ENCODE measurements at regions not wholly inside any gene's neighbourhood (a gene's known extent, or its start where the extent isn't known, plus 50 kb on each side); places are given as distances from the start of the nearest gene placed in this dataset.

- H3K9me3 Mint-ChIP-seq (ENCODE audit: unreplicated experiment) = no peaks in the 10 kb centered on the region
- BruUV-seq (replicated peaks) = no TSS peak
- TF ChIP-seq CTCF (IDR thresholded peaks at IDR 0.05; ENCODE audit: insufficient read depth in 1 of 2, low read depth in 1 of 2, low read length in 1 of 2, severe bottlenecking in 1 of 2, unreplicated experiment in 1 of 2) = no peak
- H3K9me3 ChIP-seq = no peaks in the 10 kb centered on the region
- no peak overlapping the region for H3K27ac Mint-ChIP-seq (ENCODE audit: unreplicated experiment)
- POLR2A ChIA-PET = no interaction called here
- H3K27me3 Mint-ChIP-seq (ENCODE audit: insufficient read depth, unreplicated experiment) = peaks cover 13% of the 10 kb centered on the region
- intact Hi-C loops (cut with micrococcal nuclease; ENCODE audit: unreplicated experiment) = no loop called here
- no peak overlapping the region for H3K4me3 ChIP-seq (ENCODE audit: low read depth, low read length)
- no peak overlapping the region for H3K4me3 Mint-ChIP-seq (ENCODE audit: unreplicated experiment)
- no peak for DNase-seq
- CTCF ChIA-PET = interaction anchor here (0.5 kb wide), 1 partner anchor 138 kb away, joined by 3 read pairs; no protein-coding TSS in a partner anchor
- no peaks in the 10 kb centered on the region; the same call in 1 of the 2 replicates for H3K27me3 ChIP-seq (replicated peaks; ENCODE audit: control insufficient read depth, insufficient read depth, low read length)
- no peaks in the 10 kb centered on the region for H3K4me1 ChIP-seq
- no peaks in the 10 kb centered on the region for H3K36me3 Mint-ChIP-seq (ENCODE audit: insufficient read depth, unreplicated experiment)
- no peaks in the 10 kb centered on the region for H3K4me1 Mint-ChIP-seq (ENCODE audit: low read depth, unreplicated experiment)
- no peaks in the 10 kb centered on the region for H3K36me3 ChIP-seq (ENCODE audit: control insufficient read depth, insufficient read depth, low read length)
Measured at GRCh38 chr10:44060221-44060620, 324.7 kb downstream of the CXCL12 start.

- H3K9me3 Mint-ChIP-seq (ENCODE audit: unreplicated experiment) = no peaks in the 10 kb centered on the region
- Histone ChIP-seq H3K4me1 (no peaks in the 10 kb centered on the region), H3K36me3 (ENCODE audit: control insufficient read depth, insufficient read depth, low read length) (no peaks in the 10 kb centered on the region), H3K4me3 (ENCODE audit: low read depth, low read length) (no peak overlapping the region), H3K27me3 (replicated peaks; ENCODE audit: control insufficient read depth, insufficient read depth, low read length) (no peaks in the 10 kb centered on the region; the same call in 1 of the 2 replicates), H3K9me3 (no peaks in the 10 kb centered on the region)
- ChIA-PET CTCF (interaction anchor here (0.6 kb wide), 1 partner anchor 40 kb away, joined by 4 read pairs; no protein-coding TSS in a partner anchor), POLR2A (no interaction called here)
- DNase-seq = no peak
- intact Hi-C loops (cut with micrococcal nuclease; ENCODE audit: unreplicated experiment) = no loop called here
- no peak for TF ChIP-seq CTCF (IDR thresholded peaks at IDR 0.05; ENCODE audit: insufficient read depth in 1 of 2, low read depth in 1 of 2, low read length in 1 of 2, severe bottlenecking in 1 of 2, unreplicated experiment in 1 of 2)
- peaks cover 10% of the 10 kb centered on the region for H3K27me3 Mint-ChIP-seq (ENCODE audit: insufficient read depth, unreplicated experiment)
- H3K27ac Mint-ChIP-seq (ENCODE audit: unreplicated experiment) = no peak overlapping the region
- BruUV-seq (replicated peaks) = no TSS peak
- H3K4me1 Mint-ChIP-seq (ENCODE audit: low read depth, unreplicated experiment) = no peaks in the 10 kb centered on the region
- no peak overlapping the region for H3K4me3 Mint-ChIP-seq (ENCODE audit: unreplicated experiment)
- no peaks in the 10 kb centered on the region for H3K36me3 Mint-ChIP-seq (ENCODE audit: insufficient read depth, unreplicated experiment)
Measured at GRCh38 chr10:44058259-44058658, 326.6 kb downstream of the CXCL12 start.

DNA sequence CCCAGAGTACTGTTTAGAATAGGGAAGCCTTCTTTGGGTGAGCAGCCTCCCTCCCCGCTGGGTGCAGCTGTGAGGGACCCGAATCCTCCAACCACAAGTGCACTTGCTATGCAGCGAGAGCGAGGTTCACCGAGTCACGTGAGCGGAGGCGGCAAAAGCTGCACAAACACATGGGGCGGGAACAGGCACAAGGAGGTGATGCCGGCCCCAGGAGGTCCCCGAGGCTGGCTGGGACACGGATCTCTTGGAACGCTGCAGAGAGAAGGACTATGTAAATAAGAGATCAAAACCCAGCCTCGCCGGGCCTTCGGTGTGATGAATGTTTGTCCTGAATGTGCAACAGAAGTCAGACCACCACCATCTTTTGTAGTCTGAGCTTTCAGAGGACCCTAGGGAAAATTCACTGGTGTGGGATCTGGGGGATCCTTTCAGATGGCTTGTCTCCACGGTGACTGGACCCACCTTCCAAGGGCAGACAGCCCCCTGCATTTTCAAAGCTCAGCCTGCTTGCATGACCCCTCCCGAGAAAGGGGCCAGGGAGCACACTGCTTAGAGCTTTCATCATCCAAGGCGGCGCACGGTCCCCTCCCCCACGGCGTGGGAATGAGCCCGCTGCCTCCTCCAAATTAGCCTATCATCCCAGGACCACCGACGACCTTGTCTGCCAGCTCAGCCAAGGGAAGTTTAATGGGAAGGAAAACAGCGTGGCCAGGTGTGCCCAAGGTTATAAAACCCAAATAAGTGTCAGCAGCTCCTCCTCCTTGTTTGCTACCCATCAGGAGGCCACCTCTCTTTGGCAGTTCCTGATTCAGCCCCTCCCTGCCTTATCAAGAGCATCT lies 327.7 kb downstream of the CXCL12 start:
- no peak for DNase-seq
- TF ChIP-seq CTCF (IDR thresholded peaks at IDR 0.05; ENCODE audit: insufficient read depth in 1 of 2, low read depth in 1 of 2, low read length in 1 of 2, severe bottlenecking in 1 of 2, unreplicated experiment in 1 of 2) = no peak
- Histone ChIP-seq H3K4me1 (no peaks in the 10 kb centered on the region), H3K27me3 (replicated peaks; ENCODE audit: control insufficient read depth, insufficient read depth, low read length) (no peaks in the 10 kb centered on the region; the same call in 1 of the 2 replicates), H3K4me3 (ENCODE audit: low read depth, low read length) (no peak overlapping the region), H3K9me3 (no peaks in the 10 kb centered on the region), H3K36me3 (ENCODE audit: control insufficient read depth, insufficient read depth, low read length) (no peaks in the 10 kb centered on the region)
- H3K27ac Mint-ChIP-seq (ENCODE audit: unreplicated experiment) = no peak overlapping the region
- ChIA-PET POLR2A (no interaction called here), CTCF (no interaction called here)
- H3K27me3 Mint-ChIP-seq (ENCODE audit: insufficient read depth, unreplicated experiment) = peaks cover 5% of the 10 kb centered on the region
- H3K36me3 Mint-ChIP-seq (ENCODE audit: insufficient read depth, unreplicated experiment) = no peaks in the 10 kb centered on the region
- H3K4me1 Mint-ChIP-seq (ENCODE audit: low read depth, unreplicated experiment) = no peaks in the 10 kb centered on the region
- intact Hi-C loops (cut with micrococcal nuclease; ENCODE audit: unreplicated experiment) = no loop called here
- BruUV-seq (replicated peaks) = no TSS peak
- no peak overlapping the region for H3K4me3 Mint-ChIP-seq (ENCODE audit: unreplicated experiment)
- H3K9me3 Mint-ChIP-seq (ENCODE audit: unreplicated experiment) = no peaks in the 10 kb centered on the region
